ENCODE measurements at regions not wholly inside any gene's neighbourhood (a gene's known extent, or its start where the extent isn't known, plus 50 kb on each side); places are given as distances from the start of the nearest gene placed in this dataset.

- DNase-seq = no peak
Observed at GRCh38 chr7:36076074-36076473, 77.0 kb upstream of the EEPD1 start.

GRCh38 chr7:36078816-36079360 lies 74.2 kb upstream of the EEPD1 start:
- DNase-seq = no peak

- no peak for DNase-seq
Observed at GRCh38 chr7:36079446-36080025, 73.5 kb upstream of the EEPD1 start.

GRCh38 chr7:36080843-36081242 lies 72.2 kb upstream of the EEPD1 start:
- no peak for DNase-seq

- no peak for DNase-seq
Observed at GRCh38 chr7:36082216-36082615, 70.8 kb upstream of the EEPD1 start.

- no peak for DNase-seq
Observed at GRCh38 chr7:36082910-36083309, 70.1 kb upstream of the EEPD1 start.

- DNase-seq = no peak
Observed at GRCh38 chr7:36083626-36084380, 69.3 kb upstream of the EEPD1 start.

GRCh38 chr7:36084485-36085091 lies 68.5 kb upstream of the EEPD1 start:
- DNase-seq = no peak

GRCh38 chr7:36085096-36085495 lies 68.0 kb upstream of the EEPD1 start:
- DNase-seq = no peak

GRCh38 chr7:36086571-36086970 lies 66.5 kb upstream of the EEPD1 start:
- DNase-seq = no peak

- peak; percentile 56 for DNase-seq
Observed at GRCh38 chr7:36088553-36088952, 64.5 kb upstream of the EEPD1 start.

GRCh38 chr7:36088966-36089365 lies 64.1 kb upstream of the EEPD1 start:
- DNase-seq = no peak

- no peak for DNase-seq
Observed at GRCh38 chr7:36090976-36091873, 61.8 kb upstream of the EEPD1 start.

GRCh38 chr7:36091874-36092176 lies 61.2 kb upstream of the EEPD1 start:
- DNase-seq = no peak

GRCh38 chr7:36092221-36092771 lies 60.8 kb upstream of the EEPD1 start:
- DNase-seq = no peak

GRCh38 chr7:36096460-36097095 lies 56.5 kb upstream of the EEPD1 start:
- DNase-seq = no peak

GRCh38 chr7:36098096-36098495 lies 55.0 kb upstream of the EEPD1 start:
- no peak for DNase-seq

GRCh38 chr7:36100226-36100625 lies 52.8 kb upstream of the EEPD1 start:
- DNase-seq = peak; percentile 11

- no peak for DNase-seq
Observed at GRCh38 chr7:36100634-36101033, 52.4 kb upstream of the EEPD1 start.

Measured in MV-4-11 (cell line).